ENCODE measurements at regions not wholly inside any gene's neighbourhood (a gene's known extent, or its start where the extent isn't known, plus 50 kb on each side); places are given as distances from the start of the nearest gene placed in this dataset.

- Histone ChIP-seq H3K79me2 (ENCODE audit: insufficient read depth, low read length) (no peaks in the 10 kb centered on the region), H3K9ac (ENCODE audit: low read length) (no peak overlapping the region), H3K9me2 (replicated peaks; ENCODE audit: insufficient read depth, low read length) (no peaks in the 10 kb centered on the region), H3K36me3 (ENCODE audit: low read length) (no peaks in the 10 kb centered on the region), H2AFZ (ENCODE audit: low read depth, low read length, severe bottlenecking) (no peak overlapping the region), H3K27me3 (ENCODE audit: low read length) (no peaks in the 10 kb centered on the region), H4K20me1 (ENCODE audit: low read depth, low read length) (no peaks in the 10 kb centered on the region), H3K4me3 (ENCODE audit: insufficient read depth, low read length, poor library complexity, severe bottlenecking) (no peak overlapping the region), H3K27ac (ENCODE audit: low read depth, low read length) (no peak overlapping the region), H3K9me3 (ENCODE audit: insufficient read depth, low read length) (no peaks in the 10 kb centered on the region), H3F3A (ENCODE audit: insufficient read depth) (no peaks in the 10 kb centered on the region), H3K4me2 (ENCODE audit: low read depth, low read length, poor library complexity, severe bottlenecking) (no peak overlapping the region)
- TF ChIP-seq, protein P1, sequence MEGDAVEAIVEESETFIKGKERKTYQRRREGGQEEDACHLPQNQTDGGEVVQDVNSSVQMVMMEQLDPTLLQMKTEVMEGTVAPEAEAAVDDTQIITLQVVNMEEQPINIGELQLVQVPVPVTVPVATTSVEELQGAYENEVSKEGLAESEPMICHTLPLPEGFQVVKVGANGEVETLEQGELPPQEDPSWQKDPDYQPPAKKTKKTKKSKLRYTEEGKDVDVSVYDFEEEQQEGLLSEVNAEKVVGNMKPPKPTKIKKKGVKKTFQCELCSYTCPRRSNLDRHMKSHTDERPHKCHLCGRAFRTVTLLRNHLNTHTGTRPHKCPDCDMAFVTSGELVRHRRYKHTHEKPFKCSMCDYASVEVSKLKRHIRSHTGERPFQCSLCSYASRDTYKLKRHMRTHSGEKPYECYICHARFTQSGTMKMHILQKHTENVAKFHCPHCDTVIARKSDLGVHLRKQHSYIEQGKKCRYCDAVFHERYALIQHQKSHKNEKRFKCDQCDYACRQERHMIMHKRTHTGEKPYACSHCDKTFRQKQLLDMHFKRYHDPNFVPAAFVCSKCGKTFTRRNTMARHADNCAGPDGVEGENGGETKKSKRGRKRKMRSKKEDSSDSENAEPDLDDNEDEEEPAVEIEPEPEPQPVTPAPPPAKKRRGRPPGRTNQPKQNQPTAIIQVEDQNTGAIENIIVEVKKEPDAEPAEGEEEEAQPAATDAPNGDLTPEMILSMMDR (IDR thresholded peaks at IDR 0.05; ENCODE audit: insufficient read depth, low read length, poor library complexity, severe bottlenecking), result no peak
- TF ChIP-seq EZH2phosphoT487 (conservative IDR thresholded peaks at IDR 0.05; ENCODE audit: low read length), result no peak
Measured at GRCh38 chr12:126156806-126157574, 1091.8 kb downstream of the AACS start.

GRCh38 chr12:126157575-126157966 lies 1092.3 kb downstream of the AACS start:
- Histone ChIP-seq H3K79me2 (ENCODE audit: insufficient read depth, low read length) (no peaks in the 10 kb centered on the region), H3K36me3 (ENCODE audit: low read length) (no peaks in the 10 kb centered on the region), H3K27ac (ENCODE audit: low read depth, low read length) (no peak overlapping the region), H3K9me3 (ENCODE audit: insufficient read depth, low read length) (no peaks in the 10 kb centered on the region), H4K20me1 (ENCODE audit: low read depth, low read length) (no peaks in the 10 kb centered on the region), H3K27me3 (ENCODE audit: low read length) (no peaks in the 10 kb centered on the region), H3K4me2 (ENCODE audit: low read depth, low read length, poor library complexity, severe bottlenecking) (no peak overlapping the region), H2AFZ (ENCODE audit: low read depth, low read length, severe bottlenecking) (no peak overlapping the region), H3K9me2 (replicated peaks; ENCODE audit: insufficient read depth, low read length) (no peaks in the 10 kb centered on the region), H3K4me3 (ENCODE audit: insufficient read depth, low read length, poor library complexity, severe bottlenecking) (no peak overlapping the region), H3F3A (ENCODE audit: insufficient read depth) (no peaks in the 10 kb centered on the region), H3K9ac (ENCODE audit: low read length) (no peak overlapping the region)
- no peak for TF ChIP-seq EZH2phosphoT487 (conservative IDR thresholded peaks at IDR 0.05; ENCODE audit: low read length)
- TF ChIP-seq, protein P1 (IDR thresholded peaks at IDR 0.05; ENCODE audit: insufficient read depth, low read length, poor library complexity, severe bottlenecking), result no peak

DNA sequence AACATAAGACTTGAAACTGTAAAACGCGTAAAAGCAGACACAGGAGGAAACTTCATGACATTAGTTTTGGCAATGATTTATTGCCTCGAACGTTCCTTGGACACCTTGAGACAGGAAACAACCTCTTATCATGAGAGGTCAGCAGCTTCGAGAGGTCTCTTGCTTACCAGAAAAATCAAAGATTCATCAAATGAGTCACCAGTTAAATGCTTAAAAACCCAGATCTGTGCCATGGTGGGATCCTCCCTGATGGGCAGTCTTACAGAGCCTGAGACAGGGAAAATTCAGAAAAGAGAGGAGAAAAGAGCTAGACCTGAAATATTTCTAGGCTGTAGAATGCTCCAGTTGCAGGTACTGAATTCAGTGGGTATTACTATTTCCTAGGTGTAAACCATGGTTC lies 1093.9 kb downstream of the AACS start:
- TF ChIP-seq EZH2phosphoT487 (conservative IDR thresholded peaks at IDR 0.05; ENCODE audit: low read length), result no peak
- TF ChIP-seq, protein P1 (IDR thresholded peaks at IDR 0.05; ENCODE audit: insufficient read depth, low read length, poor library complexity, severe bottlenecking), result no peak
- no peaks in the 10 kb centered on the region for H3K79me2 ChIP-seq (ENCODE audit: insufficient read depth, low read length)
- H3K4me3 ChIP-seq (ENCODE audit: insufficient read depth, low read length, poor library complexity, severe bottlenecking), result no peak overlapping the region
- H3K27me3 ChIP-seq (ENCODE audit: low read length), result no peaks in the 10 kb centered on the region
- H3F3A ChIP-seq (ENCODE audit: insufficient read depth), result no peaks in the 10 kb centered on the region
- no peak overlapping the region for H3K9ac ChIP-seq (ENCODE audit: low read length)
- no peaks in the 10 kb centered on the region for H3K9me3 ChIP-seq (ENCODE audit: insufficient read depth, low read length)
- no peaks in the 10 kb centered on the region for H4K20me1 ChIP-seq (ENCODE audit: low read depth, low read length)
- no peak overlapping the region for H2AFZ ChIP-seq (ENCODE audit: low read depth, low read length, severe bottlenecking)
- no peak overlapping the region for H3K27ac ChIP-seq (ENCODE audit: low read depth, low read length)
- no peaks in the 10 kb centered on the region for H3K9me2 ChIP-seq (replicated peaks; ENCODE audit: insufficient read depth, low read length)
- no peak overlapping the region for H3K4me2 ChIP-seq (ENCODE audit: low read depth, low read length, poor library complexity, severe bottlenecking)
- H3K36me3 ChIP-seq (ENCODE audit: low read length), result no peaks in the 10 kb centered on the region
